Astrocyte (in vitro differentiated cells and primary cell): ENCODE measurements at regions not wholly inside any gene's neighbourhood (a gene's known extent, or its start where the extent isn't known, plus 50 kb on each side); places are given as distances from the start of the nearest gene placed in this dataset.

Experiments
- DNase-seq: peaks from one replicate; pipeline ENCODE4 v3.0.0-alpha.2; 2010; ENCODE audit warnings: low read depth
- FAIRE-seq: peaks from 2 replicates; lab custom pipeline; 2011; peaks lifted over from hg19 to GRCh38; lab: Jason Lieb, UNC
- H2AFZ ChIP-seq: 2 replicates; pipeline ENCODE4 v1.6.0; 2012; ENCODE audit warnings: low read depth, low read length, inconsistent platforms
- H3K27ac ChIP-seq: 2 replicates; pipeline ENCODE4 v1.5.1; 2011; ENCODE audit warnings: low read depth, low read length, inconsistent platforms
- H3K27me3 ChIP-seq: 2 replicates; pipeline ENCODE4 v1.6.0; 2011; ENCODE audit warnings: low read length, inconsistent platforms; ENCODE audit not compliant: insufficient read depth
- H3K36me3 ChIP-seq: 2 replicates; pipeline ENCODE4 v1.5.1; 2011; ENCODE audit warnings: low read length, inconsistent platforms; ENCODE audit not compliant: insufficient read depth
- H3K4me1 ChIP-seq: 2 replicates; pipeline ENCODE4 v1.5.1; 2011; ENCODE audit warnings: low read length, inconsistent platforms; ENCODE audit not compliant: insufficient read depth
- H3K4me2 ChIP-seq: 2 replicates; pipeline ENCODE4 v1.6.0; 2012; ENCODE audit warnings: low read length, inconsistent platforms
- H3K4me3 ChIP-seq: 2 replicates; pipeline ENCODE4 v1.5.1; 2011; ENCODE audit warnings: low read depth, mild to moderate bottlenecking, low read length, inconsistent platforms; ENCODE audit not compliant: insufficient read depth
- H3K79me2 ChIP-seq: 2 replicates; pipeline ENCODE4 v1.6.0; 2012; ENCODE audit warnings: mild to moderate bottlenecking, low read length, inconsistent platforms; ENCODE audit not compliant: insufficient read depth
- H3K9ac ChIP-seq: 2 replicates; pipeline ENCODE4 v1.6.0; 2012; ENCODE audit warnings: mild to moderate bottlenecking, low read length, inconsistent platforms
- H3K9me3 ChIP-seq: 2 replicates; pipeline ENCODE4 v1.5.1; 2012; ENCODE audit warnings: low read depth, mild to moderate bottlenecking, low read length, inconsistent platforms; ENCODE audit not compliant: insufficient read depth
- H4K20me1 ChIP-seq: 2 replicates; pipeline ENCODE4 v1.6.0; 2012; ENCODE audit warnings: low read length, inconsistent platforms; ENCODE audit not compliant: insufficient read depth
- H3K27ac Mint-ChIP-seq: one replicate; pipeline ENCODE4 v1.8.0; 2021; ENCODE audit warnings: mild to moderate bottlenecking, mixed read lengths; ENCODE audit not compliant: unreplicated experiment
- H3K27me3 Mint-ChIP-seq: one replicate; pipeline ENCODE4 v1.8.0; 2021; ENCODE audit warnings: low read depth, mixed read lengths; ENCODE audit not compliant: unreplicated experiment
- H3K36me3 Mint-ChIP-seq: one replicate; pipeline ENCODE4 v1.8.0; 2021; ENCODE audit warnings: low read depth, mixed read lengths; ENCODE audit not compliant: unreplicated experiment
- H3K4me1 Mint-ChIP-seq: one replicate; pipeline ENCODE4 v1.8.0; 2021; ENCODE audit warnings: low read depth, mixed read lengths; ENCODE audit not compliant: unreplicated experiment
- H3K4me3 Mint-ChIP-seq: one replicate; pipeline ENCODE4 v1.8.0; 2021; ENCODE audit warnings: mild to moderate bottlenecking, moderate library complexity, mixed read lengths; ENCODE audit not compliant: unreplicated experiment
- H3K9me3 Mint-ChIP-seq: one replicate; pipeline ENCODE4 v1.8.0; 2021; ENCODE audit warnings: mild to moderate bottlenecking, mixed read lengths; ENCODE audit not compliant: unreplicated experiment
- CTCF ChIP-seq: IDR thresholded peaks from 2 replicates; pipeline ENCODE4 v1.5.1; 2011; ENCODE audit warnings: low read depth, mild to moderate bottlenecking, inconsistent platforms, low read length, moderate library complexity; ENCODE audit not compliant: insufficient read depth
- EZH2 ChIP-seq: IDR thresholded peaks from 2 replicates; pipeline ENCODE4 v1.6.1; 2012; ENCODE audit warnings: mild to moderate bottlenecking, low read length, inconsistent platforms; ENCODE audit not compliant: insufficient read depth

DNA sequence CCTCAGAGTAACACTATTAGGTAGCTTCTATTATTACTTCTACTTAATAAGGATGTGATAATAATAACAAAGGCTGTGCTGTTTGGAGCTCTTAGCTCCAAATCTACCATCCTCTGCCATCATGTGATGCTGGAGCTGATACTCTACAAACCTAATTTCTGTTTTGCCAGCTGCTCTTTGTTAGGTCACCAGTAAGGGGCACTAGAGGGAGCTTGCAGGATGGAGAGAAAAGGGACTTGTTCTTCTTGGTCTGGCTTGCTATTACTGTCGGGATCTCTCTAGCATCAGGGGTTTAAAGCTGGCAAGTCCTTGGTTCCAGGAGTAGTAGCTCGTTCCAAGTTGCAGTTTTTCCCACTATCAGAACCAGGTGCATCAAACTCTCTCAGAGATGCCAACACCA lies 194.9 kb upstream of the KBTBD8 start:
- H3K27ac Mint-ChIP-seq = no peak overlapping the region
- no peaks in the 10 kb centered on the region for H3K27me3 Mint-ChIP-seq
- H3K9me3 ChIP-seq = no peaks in the 10 kb centered on the region
- H4K20me1 ChIP-seq = no peaks in the 10 kb centered on the region
- H3K27me3 ChIP-seq = no peaks in the 10 kb centered on the region
- no peaks in the 10 kb centered on the region for H3K9me3 Mint-ChIP-seq
- TF ChIP-seq EZH2 (no peak), CTCF (no peak)
- no peak overlapping the region for H2AFZ ChIP-seq
- H3K4me1 ChIP-seq = peaks cover 4% of the 10 kb centered on the region
- H3K36me3 Mint-ChIP-seq = no peaks in the 10 kb centered on the region
- no peak for FAIRE-seq
- H3K36me3 ChIP-seq = no peaks in the 10 kb centered on the region
- no peak for DNase-seq
- no peak overlapping the region for H3K9ac ChIP-seq
- H3K27ac ChIP-seq = no peak overlapping the region
- H3K4me3 ChIP-seq = no peak overlapping the region
- no peak overlapping the region for H3K4me3 Mint-ChIP-seq
- no peaks in the 10 kb centered on the region for H3K79me2 ChIP-seq
- peaks cover 5% of the 10 kb centered on the region for H3K4me1 Mint-ChIP-seq
- no peak overlapping the region for H3K4me2 ChIP-seq

- Histone ChIP-seq H3K4me1 (no peaks in the 10 kb centered on the region), H4K20me1 (no peaks in the 10 kb centered on the region), H3K9me3 (no peaks in the 10 kb centered on the region), H3K4me3 (no peak overlapping the region), H2AFZ (no peak overlapping the region), H3K4me2 (no peak overlapping the region), H3K9ac (no peak overlapping the region), H3K79me2 (no peaks in the 10 kb centered on the region), H3K36me3 (no peaks in the 10 kb centered on the region), H3K27ac (no peak overlapping the region), H3K27me3 (no peaks in the 10 kb centered on the region)
- Mint-ChIP-seq H3K4me3 (no peak overlapping the region), H3K27me3 (no peaks in the 10 kb centered on the region), H3K4me1 (peaks cover 2% of the 10 kb centered on the region), H3K27ac (no peak overlapping the region), H3K36me3 (no peaks in the 10 kb centered on the region), H3K9me3 (no peaks in the 10 kb centered on the region)
- TF ChIP-seq EZH2 = no peak
- TF ChIP-seq CTCF = no peak
- FAIRE-seq = no peak
- no peak for DNase-seq
Measured at GRCh38 chr3:66803721-66804695, 194.1 kb upstream of the KBTBD8 start.
